ENCODE measurements at regions not wholly inside any gene's neighbourhood (a gene's known extent, or its start where the extent isn't known, plus 50 kb on each side); places are given as distances from the start of the nearest gene placed in this dataset.

DNA sequence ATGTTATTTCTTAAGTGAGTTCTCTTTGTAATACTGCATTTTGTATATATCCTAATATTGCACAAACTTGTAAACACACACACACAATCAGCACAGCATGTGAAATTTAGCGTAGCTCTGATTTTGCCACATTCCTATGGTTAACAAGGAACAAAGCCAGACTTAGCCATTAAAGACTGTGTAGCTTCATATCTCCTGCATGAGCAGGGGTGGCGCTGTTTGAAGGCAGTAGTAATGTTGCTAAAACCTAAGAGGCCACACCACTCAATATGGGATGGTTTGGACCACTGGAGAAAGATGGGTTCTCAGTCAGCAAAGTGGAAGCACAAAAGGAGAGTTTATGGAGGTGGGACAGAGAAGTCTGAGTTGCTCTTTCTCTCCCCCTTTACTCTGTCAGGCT lies 61.1 kb upstream of the RND3 start:
- DNase-seq (ENCODE audit: low spot score) = no peak
- TF ChIP-seq, protein P1, sequence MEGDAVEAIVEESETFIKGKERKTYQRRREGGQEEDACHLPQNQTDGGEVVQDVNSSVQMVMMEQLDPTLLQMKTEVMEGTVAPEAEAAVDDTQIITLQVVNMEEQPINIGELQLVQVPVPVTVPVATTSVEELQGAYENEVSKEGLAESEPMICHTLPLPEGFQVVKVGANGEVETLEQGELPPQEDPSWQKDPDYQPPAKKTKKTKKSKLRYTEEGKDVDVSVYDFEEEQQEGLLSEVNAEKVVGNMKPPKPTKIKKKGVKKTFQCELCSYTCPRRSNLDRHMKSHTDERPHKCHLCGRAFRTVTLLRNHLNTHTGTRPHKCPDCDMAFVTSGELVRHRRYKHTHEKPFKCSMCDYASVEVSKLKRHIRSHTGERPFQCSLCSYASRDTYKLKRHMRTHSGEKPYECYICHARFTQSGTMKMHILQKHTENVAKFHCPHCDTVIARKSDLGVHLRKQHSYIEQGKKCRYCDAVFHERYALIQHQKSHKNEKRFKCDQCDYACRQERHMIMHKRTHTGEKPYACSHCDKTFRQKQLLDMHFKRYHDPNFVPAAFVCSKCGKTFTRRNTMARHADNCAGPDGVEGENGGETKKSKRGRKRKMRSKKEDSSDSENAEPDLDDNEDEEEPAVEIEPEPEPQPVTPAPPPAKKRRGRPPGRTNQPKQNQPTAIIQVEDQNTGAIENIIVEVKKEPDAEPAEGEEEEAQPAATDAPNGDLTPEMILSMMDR (IDR thresholded peaks at IDR 0.05; ENCODE audit: borderline replicate concordance, control extremely low read depth, extremely low read depth, insufficient read depth, missing control alignments) = peak; percentile 35
- in situ Hi-C loops (cut with MboI; ENCODE audit: low sequenced_read_pairs, unreplicated experiment) = no loop called here

DNA sequence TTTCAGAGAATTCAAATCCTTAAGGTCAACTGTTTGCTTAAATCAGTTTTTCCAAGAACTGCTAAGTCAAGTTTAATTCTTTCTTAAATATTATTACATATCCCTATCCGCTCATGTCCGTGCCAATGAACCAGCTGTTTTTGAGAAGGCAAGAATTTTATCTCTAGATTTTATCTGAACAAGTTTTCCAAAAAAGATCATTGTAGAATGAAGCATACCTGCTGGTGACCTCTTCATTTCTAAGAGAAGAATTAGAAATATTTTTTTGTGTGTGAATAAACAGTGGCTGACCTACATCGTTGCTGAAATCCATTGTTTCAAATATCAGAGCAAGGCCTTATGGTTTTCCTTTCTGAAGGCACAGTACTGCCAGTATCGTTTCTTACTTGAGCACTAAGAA lies 58.4 kb upstream of the RND3 start:
- TF ChIP-seq, protein P1 (IDR thresholded peaks at IDR 0.05; ENCODE audit: borderline replicate concordance, control extremely low read depth, extremely low read depth, insufficient read depth, missing control alignments) = no peak
- in situ Hi-C loops (cut with MboI; ENCODE audit: low sequenced_read_pairs, unreplicated experiment) = no loop called here
- no peak for DNase-seq (ENCODE audit: low spot score)

DNA sequence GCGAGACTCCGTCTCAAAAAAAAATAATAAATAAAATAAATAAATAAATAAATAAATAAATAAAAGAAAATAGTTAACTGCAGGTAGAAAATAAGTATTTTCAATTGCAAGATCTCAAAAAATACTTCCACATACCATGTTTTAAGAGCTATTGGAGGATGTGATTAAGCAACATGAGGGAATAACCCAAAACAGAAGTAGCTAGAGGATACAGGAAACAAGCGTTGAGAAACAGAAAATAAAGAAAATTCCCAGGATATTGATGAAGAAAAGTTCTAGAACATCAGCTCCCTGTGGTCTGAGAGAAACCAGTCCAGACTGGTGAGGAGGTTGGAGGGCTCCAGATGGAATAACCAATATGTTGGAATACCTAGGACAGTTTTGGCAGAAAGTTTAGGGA lies 57.3 kb upstream of the RND3 start:
- DNase-seq (ENCODE audit: low spot score) = no peak
- TF ChIP-seq, protein P1 (IDR thresholded peaks at IDR 0.05; ENCODE audit: borderline replicate concordance, control extremely low read depth, extremely low read depth, insufficient read depth, missing control alignments) = no peak
- in situ Hi-C loops (cut with MboI; ENCODE audit: low sequenced_read_pairs, unreplicated experiment) = no loop called here

DNA sequence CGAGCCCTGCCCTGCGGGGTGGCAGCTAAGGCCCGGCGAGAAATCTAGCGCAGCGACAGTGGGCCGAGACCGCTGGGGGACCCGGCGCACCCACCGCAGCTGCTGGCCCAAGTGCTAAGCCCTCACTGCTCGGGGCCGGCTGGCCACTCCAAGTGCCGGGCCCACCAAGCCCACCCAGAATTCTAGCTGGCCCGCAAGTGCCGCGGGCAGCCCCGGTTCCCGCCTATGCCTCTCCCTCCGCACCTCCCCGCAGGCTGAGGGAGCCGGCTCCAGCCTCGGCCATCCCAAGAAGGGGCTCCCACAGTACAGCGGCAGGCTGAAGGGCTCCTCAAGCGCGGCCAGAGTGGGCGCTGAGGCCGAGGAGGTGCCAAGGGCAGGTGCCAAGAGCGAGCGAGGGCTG lies 55.2 kb upstream of the RND3 start:
- DNase-seq (ENCODE audit: low spot score) = no peak
- in situ Hi-C loops (cut with MboI; ENCODE audit: low sequenced_read_pairs, unreplicated experiment) = no loop called here

DNA sequence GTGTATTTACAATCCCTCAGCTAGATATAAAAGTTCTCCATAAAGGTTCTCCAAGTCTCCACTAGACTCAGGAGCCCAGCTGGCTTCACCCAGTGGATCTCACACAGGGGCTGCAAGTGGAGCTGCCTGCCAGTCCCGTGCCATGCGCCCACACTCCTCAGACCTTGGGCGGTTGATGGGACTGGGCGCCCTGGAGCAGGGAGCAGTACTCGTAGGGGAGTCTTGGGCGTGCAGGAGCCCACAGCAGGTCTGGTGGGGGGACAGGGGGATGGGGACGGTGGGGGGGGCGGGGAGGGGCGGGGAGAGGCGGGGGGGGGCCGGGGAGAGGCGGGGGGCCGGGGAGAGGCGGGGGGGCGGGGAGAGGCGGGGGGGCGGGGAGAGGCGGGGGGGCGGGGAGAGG lies 54.7 kb upstream of the RND3 start:
- in situ Hi-C loops (cut with MboI; ENCODE audit: low sequenced_read_pairs, unreplicated experiment) = no loop called here
- TF ChIP-seq, protein P1 (IDR thresholded peaks at IDR 0.05; ENCODE audit: borderline replicate concordance, control extremely low read depth, extremely low read depth, insufficient read depth, missing control alignments) = no peak
- no peak for DNase-seq (ENCODE audit: low spot score)

More for the DNA sequence above, 55.2 kb upstream of the RND3 start:
- TF ChIP-seq, protein P1 (IDR thresholded peaks at IDR 0.05; ENCODE audit: borderline replicate concordance, control extremely low read depth, extremely low read depth, insufficient read depth, missing control alignments) = no peak

DNA sequence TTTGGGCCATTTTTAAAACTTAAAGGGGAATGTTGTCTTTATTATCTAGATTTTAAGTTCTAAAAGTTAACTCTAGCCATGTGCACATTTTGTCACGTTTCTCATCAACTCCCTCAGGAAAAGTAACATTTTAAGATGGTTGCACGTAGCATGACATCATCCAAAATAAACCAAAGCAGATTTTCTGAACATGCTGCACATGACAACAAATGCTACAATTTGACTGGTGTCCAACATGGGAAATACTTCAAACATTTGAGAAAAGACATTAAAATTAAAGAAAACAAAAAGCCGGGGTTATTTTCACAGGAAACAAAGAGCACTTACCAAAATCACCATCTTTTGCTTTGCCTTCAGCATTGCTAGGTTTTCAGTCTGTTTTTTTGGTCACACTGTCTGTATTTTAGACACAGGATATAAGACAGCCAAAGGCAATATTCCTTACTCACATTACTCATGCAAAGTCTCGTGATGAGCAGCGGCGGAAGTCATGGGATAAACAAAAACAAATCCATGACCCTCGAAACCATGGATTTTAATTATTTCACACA lies 51.3 kb upstream of the RND3 start:
- in situ Hi-C loops (cut with MboI; ENCODE audit: low sequenced_read_pairs, unreplicated experiment) = no loop called here
- TF ChIP-seq, protein P1 (IDR thresholded peaks at IDR 0.05; ENCODE audit: borderline replicate concordance, control extremely low read depth, extremely low read depth, insufficient read depth, missing control alignments) = no peak
- DNase-seq (ENCODE audit: low spot score) = no peak

Measured in GM13976 (cell line).